ENCODE measurements at regions not wholly inside any gene's neighbourhood (a gene's known extent, or its start where the extent isn't known, plus 50 kb on each side); places are given as distances from the start of the nearest gene placed in this dataset.

DNA sequence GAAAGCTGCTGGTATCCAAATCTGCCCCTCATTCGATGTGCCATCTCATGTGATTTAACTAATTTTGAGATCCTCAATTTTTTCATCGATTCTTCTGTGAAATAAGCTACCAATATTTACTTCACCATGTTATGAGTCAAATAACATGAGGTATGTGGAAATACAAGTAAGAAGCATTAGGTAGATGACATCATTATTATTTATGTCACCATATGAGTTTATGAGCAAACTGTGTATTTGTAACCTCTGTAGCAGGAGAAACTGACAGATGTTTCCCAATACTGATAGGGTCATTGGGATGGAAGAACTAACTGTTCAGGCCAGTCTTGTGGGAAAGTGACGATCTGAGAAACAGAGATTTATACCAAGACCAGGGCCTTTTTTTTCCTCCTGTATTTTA, 229.4 kb upstream of the GOT2 start:
- no peak for ATAC-seq (ENCODE audit: low read depth)
- no peak for DNase-seq (ENCODE audit: low spot score in 2 of 2)
- H3K4me1 Mint-ChIP-seq, result no peaks in the 10 kb centered on the region
- no peaks in the 10 kb centered on the region for H3K36me3 Mint-ChIP-seq
- peaks cover 1% of the 10 kb centered on the region for H3K9me3 Mint-ChIP-seq
- no peak overlapping the region for H3K27ac Mint-ChIP-seq
- no peaks in the 10 kb centered on the region for H3K27me3 Mint-ChIP-seq
- H3K4me3 Mint-ChIP-seq, result no peak overlapping the region

DNA sequence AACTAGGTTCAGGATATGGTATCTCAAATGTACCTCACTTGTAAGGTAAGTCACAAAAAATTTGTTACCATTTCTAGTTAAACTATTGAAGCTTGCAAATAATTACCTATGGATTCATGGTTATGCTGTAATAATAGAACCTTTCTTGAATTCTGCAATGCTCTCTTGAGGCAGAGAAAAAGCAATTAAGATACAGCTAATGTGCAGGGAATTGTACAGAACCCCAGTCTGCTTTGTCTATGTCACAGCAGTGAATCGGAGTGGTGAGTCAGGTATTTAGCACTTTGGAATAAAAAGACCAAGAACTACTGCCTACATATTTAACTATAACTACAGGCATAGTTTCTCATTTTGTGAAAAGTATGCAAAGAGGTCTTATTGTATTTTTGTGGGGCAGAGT, 228.7 kb upstream of the GOT2 start:
- Mint-ChIP-seq H3K27ac (no peak overlapping the region), H3K4me1 (no peaks in the 10 kb centered on the region), H3K27me3 (no peaks in the 10 kb centered on the region), H3K4me3 (no peak overlapping the region), H3K36me3 (no peaks in the 10 kb centered on the region), H3K9me3 (peaks cover 1% of the 10 kb centered on the region)
- DNase-seq (ENCODE audit: low spot score in 2 of 2) (no peak), ATAC-seq (ENCODE audit: low read depth) (no peak)

DNA sequence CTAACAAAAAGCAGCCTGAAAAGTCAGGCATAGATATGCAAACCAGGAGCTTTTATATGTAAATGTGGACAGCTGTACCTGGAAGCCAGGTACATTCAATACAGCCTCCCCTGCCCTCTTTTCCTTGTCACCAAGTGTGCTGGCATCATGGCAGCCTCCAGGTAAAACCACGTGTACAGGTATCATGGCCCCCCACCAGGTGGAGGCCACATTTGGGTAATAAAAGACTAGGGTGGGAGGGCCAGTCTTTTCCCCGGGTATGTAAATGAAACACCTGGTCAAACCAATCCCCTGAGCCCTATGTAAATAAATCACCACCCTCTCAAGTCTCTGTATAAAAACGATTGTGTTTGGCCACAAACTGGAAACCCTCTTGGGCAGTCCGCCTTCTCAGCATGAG, 226.4 kb upstream of the GOT2 start:
- Mint-ChIP-seq H3K4me1 (no peaks in the 10 kb centered on the region), H3K27me3 (no peaks in the 10 kb centered on the region), H3K9me3 (no peaks in the 10 kb centered on the region), H3K4me3 (no peak overlapping the region), H3K27ac (no peak overlapping the region), H3K36me3 (no peaks in the 10 kb centered on the region)
- ATAC-seq (ENCODE audit: low read depth) (no peak), DNase-seq (ENCODE audit: low spot score in 2 of 2) (no peak)

DNA sequence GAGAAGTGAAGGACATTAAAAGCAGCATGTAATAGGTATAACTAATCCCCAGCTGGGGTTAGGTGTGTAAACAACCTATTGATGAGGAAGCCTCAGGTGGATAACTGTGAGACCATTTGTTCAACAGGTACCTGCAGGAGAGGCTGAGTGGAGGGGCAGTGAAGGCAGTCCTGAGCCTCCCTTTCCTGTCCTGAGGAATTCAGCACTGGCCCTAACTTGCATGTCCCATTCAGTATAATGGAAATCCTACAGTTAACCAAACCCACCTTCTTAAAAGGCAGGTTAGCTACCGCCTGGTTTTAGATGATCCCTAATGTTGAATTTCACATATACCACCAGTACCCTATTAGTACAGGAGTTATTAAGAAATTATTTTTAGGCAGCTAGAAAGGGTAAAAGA, 225.9 kb upstream of the GOT2 start:
- Mint-ChIP-seq H3K9me3 (no peaks in the 10 kb centered on the region), H3K27ac (no peak overlapping the region), H3K27me3 (no peaks in the 10 kb centered on the region), H3K4me1 (no peaks in the 10 kb centered on the region), H3K4me3 (no peak overlapping the region), H3K36me3 (no peaks in the 10 kb centered on the region)
- DNase-seq (ENCODE audit: low spot score in 2 of 2), result no peak
- no peak for ATAC-seq (ENCODE audit: low read depth)

DNA sequence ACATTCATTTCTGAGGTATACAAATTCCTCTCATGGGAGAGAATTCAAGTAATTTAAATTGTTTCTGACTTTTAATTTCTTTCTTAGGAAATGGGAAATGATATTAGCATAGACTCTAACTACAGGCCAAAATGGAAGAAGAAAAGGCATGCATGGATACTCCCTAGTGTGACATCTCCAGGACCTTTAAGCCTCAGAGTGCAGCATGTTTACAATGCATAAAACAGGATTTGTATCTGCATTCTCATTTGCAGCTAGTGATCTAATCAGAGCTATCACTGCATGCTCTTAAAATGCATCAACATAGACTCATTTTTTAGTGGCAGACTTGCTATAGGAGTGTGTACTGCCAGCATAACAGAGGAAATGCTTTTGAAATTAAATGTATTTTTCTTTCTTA, 224.6 kb upstream of the GOT2 start:
- Mint-ChIP-seq H3K4me1 (no peaks in the 10 kb centered on the region), H3K9me3 (no peaks in the 10 kb centered on the region), H3K27me3 (no peaks in the 10 kb centered on the region), H3K4me3 (no peak overlapping the region), H3K36me3 (no peaks in the 10 kb centered on the region), H3K27ac (no peak overlapping the region)
- DNase-seq (ENCODE audit: low spot score in 2 of 2), result no peak
- no peak for ATAC-seq (ENCODE audit: low read depth)

DNA sequence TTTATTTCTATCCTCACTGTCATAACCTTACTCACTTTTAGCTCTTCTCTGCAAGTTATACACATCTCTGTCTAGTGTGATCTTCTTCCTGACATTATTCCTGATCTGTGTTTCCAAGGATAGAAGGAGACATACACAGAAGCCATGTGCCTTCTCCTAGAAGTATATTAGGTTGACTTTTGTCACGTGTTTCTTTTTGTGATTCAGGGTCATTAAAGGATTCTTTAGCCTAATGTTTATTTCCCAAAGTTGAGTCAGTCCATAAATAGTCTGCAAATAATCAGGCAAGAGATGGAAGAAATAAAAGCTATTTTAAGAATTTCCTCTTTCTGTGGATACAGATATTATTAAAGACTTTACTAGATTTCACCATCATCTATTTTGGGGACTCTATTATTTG, 214.1 kb upstream of the GOT2 start:
- Mint-ChIP-seq H3K27me3 (no peaks in the 10 kb centered on the region), H3K4me1 (no peaks in the 10 kb centered on the region), H3K9me3 (peaks cover 4% of the 10 kb centered on the region), H3K27ac (no peak overlapping the region), H3K4me3 (no peak overlapping the region), H3K36me3 (no peaks in the 10 kb centered on the region)
- no peak for DNase-seq (ENCODE audit: low spot score in 2 of 2)
- no peak for ATAC-seq (ENCODE audit: low read depth)

DNA sequence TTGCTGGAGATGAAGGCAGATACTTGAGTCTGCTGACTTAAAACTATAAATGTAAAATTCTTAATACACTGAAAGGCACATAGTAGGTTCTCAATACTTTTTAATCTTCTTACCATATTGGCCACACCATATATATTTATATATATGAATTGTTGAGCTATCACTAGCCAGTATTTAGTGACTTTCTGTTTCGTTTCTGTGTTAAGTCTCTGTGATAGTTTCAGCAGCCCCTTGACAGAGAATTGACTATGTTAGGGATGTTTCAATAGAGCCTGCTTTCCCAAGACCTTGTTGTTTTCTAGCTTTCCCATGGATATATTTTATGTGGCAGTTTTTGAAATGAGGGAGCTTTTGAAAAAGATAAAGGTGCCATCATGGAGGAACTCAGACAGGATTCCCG, 206.5 kb upstream of the GOT2 start:
- Mint-ChIP-seq H3K4me1 (peaks cover 2% of the 10 kb centered on the region), H3K27me3 (no peaks in the 10 kb centered on the region), H3K4me3 (no peak overlapping the region), H3K9me3 (peaks cover 6% of the 10 kb centered on the region), H3K27ac (no peak overlapping the region), H3K36me3 (no peaks in the 10 kb centered on the region)
- no peak for DNase-seq (ENCODE audit: low spot score in 2 of 2)
- no peak for ATAC-seq (ENCODE audit: low read depth)

DNA sequence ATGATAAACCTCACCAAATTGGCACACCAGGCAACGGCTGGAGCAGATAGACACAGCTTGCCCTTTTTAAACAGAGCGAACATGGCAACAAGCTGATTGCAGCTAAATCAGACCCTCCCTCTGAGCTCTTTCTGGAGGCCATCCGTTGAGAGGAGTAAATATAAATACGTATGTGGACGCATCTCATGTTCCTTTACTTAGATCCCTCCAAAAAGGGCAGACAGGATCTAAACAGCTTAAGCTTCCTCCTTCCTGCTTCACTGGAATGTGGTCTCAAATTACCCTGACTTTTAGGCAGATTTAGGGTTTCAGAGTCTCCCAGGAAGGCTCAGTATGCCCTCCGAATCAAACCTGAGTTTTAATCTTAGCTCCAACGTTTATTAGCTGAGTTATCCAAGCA, 204.7 kb upstream of the GOT2 start:
- DNase-seq (ENCODE audit: low spot score in 2 of 2) (no peak), ATAC-seq (ENCODE audit: low read depth) (no peak)
- no peak overlapping the region for H3K27ac Mint-ChIP-seq
- peaks cover 9% of the 10 kb centered on the region for H3K9me3 Mint-ChIP-seq
- no peak overlapping the region for H3K4me3 Mint-ChIP-seq
- no peaks in the 10 kb centered on the region for H3K36me3 Mint-ChIP-seq
- peaks cover 2% of the 10 kb centered on the region for H3K4me1 Mint-ChIP-seq
- H3K27me3 Mint-ChIP-seq, result no peaks in the 10 kb centered on the region

DNA sequence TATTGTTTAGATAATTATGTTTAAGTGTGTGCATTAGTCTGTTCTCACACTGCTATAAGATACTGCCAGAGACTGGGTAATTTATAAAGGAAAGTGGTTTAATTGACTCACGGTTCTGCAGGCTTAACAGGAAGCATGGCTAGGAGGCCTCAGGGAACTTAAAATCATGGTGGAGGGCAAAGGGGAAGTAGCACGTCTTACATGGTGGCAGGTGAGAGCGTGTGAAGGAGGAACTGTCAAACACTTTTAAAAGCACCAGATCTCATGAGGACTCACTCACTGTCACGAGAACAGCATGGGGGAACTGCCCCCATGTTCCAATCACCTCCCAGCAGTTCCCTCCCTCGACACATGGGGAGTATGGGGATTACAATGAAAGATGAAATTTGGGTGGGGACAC, 203.5 kb upstream of the GOT2 start:
- no peak for DNase-seq (ENCODE audit: low spot score in 2 of 2)
- H3K27me3 Mint-ChIP-seq, result no peaks in the 10 kb centered on the region
- no peak overlapping the region for H3K27ac Mint-ChIP-seq
- H3K36me3 Mint-ChIP-seq, result no peaks in the 10 kb centered on the region
- H3K4me3 Mint-ChIP-seq, result no peak overlapping the region
- H3K9me3 Mint-ChIP-seq, result peaks cover 10% of the 10 kb centered on the region
- peaks cover 2% of the 10 kb centered on the region for H3K4me1 Mint-ChIP-seq
- ATAC-seq (ENCODE audit: low read depth), result no peak

DNA sequence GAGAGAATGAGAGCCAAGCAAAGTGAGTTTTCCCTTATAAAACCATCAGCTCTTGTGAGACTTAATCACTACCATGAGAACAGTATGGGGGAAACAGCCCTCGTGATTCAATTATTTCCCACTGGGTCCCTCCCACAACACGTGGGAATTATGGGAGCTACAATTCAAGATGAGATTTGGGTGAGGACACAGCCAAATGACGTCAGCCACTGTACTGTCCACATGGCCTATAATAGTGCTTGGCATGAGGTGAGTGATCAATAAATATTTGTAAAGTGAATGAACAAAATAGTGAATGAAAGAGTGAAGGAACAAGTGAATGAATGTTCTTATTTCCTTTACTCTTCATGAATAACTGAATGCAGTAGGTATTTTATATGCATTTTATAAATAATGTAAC, 199.1 kb upstream of the GOT2 start:
- no peaks in the 10 kb centered on the region for H3K4me1 Mint-ChIP-seq
- peaks cover 10% of the 10 kb centered on the region for H3K9me3 Mint-ChIP-seq
- no peak overlapping the region for H3K27ac Mint-ChIP-seq
- H3K4me3 Mint-ChIP-seq, result no peak overlapping the region
- H3K27me3 Mint-ChIP-seq, result no peaks in the 10 kb centered on the region
- ATAC-seq (ENCODE audit: low read depth) (no peak), DNase-seq (ENCODE audit: low spot score in 2 of 2) (no peak)
- H3K36me3 Mint-ChIP-seq, result no peaks in the 10 kb centered on the region

DNA sequence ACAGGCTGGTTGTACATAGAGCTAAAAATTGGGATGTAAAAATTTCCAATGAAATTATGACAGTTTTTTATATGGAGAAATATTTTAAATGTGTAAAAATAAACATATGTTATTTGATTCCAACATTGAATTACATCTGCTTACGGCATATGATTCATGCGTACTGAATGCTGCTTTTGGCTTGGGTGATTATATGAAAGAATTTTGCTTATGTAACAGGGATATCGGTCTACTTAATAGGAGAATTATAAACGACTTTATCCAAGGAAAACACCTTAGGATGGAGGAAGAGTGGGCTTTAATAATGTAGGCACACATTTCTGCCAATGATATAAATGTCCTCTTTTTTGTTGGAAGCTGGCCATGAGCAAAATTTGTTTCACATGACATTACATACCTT, 197.3 kb upstream of the GOT2 start:
- ATAC-seq (ENCODE audit: low read depth), result no peak
- Mint-ChIP-seq H3K4me3 (no peak overlapping the region), H3K36me3 (no peaks in the 10 kb centered on the region), H3K27me3 (no peaks in the 10 kb centered on the region), H3K9me3 (peaks cover 5% of the 10 kb centered on the region), H3K4me1 (no peaks in the 10 kb centered on the region), H3K27ac (no peak overlapping the region)
- no peak for DNase-seq (ENCODE audit: low spot score in 2 of 2)

DNA sequence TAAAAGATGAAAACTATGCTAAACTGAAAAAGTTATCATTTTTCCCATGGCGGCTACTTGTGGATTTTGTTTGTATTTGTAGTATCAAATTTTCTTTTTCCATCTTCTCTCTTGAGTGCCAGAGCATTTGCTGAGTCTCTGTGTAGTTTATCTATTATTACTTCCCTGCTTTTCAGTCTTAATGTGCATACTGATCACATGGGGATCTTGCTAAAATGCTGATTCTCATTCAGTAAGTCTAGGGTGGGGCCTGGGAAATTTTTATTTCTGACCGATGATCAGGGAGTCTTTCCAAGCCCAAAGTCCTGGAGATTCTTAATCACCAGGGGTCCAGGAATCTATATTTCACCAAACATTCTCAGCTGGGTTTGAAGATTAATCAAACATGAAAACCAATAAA, 189.0 kb upstream of the GOT2 start:
- Mint-ChIP-seq H3K27ac (no peak overlapping the region), H3K9me3 (peaks cover 2% of the 10 kb centered on the region), H3K27me3 (no peaks in the 10 kb centered on the region), H3K4me3 (no peak overlapping the region), H3K4me1 (no peaks in the 10 kb centered on the region), H3K36me3 (no peaks in the 10 kb centered on the region)
- DNase-seq (ENCODE audit: low spot score in 2 of 2), result no peak
- no peak for ATAC-seq (ENCODE audit: low read depth)

DNA sequence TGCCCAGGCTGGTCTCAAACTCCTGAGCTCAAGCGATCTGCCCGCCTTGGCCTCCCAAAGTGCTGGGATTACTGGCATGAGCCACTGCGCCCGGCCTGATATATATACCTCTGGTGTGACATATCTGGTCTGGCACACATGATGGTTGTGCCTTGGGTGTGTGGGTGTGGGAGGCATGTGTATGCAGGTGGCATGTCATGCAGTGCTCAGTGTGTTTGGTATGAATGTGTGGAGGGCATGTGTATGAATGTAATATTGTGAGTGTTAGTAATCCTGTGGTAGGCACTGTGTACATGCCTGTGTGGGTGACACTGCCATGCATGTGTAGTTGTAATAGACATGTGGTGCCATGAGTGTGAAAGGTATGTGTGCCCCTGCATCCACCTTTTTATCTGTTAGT, 179.3 kb upstream of the GOT2 start:
- Mint-ChIP-seq H3K4me1 (no peaks in the 10 kb centered on the region), H3K27me3 (no peaks in the 10 kb centered on the region), H3K36me3 (no peaks in the 10 kb centered on the region), H3K9me3 (peaks cover 4% of the 10 kb centered on the region), H3K27ac (no peak overlapping the region), H3K4me3 (no peak overlapping the region)
- no peak for DNase-seq (ENCODE audit: low spot score in 2 of 2)
- ATAC-seq (ENCODE audit: low read depth), result no peak

DNA sequence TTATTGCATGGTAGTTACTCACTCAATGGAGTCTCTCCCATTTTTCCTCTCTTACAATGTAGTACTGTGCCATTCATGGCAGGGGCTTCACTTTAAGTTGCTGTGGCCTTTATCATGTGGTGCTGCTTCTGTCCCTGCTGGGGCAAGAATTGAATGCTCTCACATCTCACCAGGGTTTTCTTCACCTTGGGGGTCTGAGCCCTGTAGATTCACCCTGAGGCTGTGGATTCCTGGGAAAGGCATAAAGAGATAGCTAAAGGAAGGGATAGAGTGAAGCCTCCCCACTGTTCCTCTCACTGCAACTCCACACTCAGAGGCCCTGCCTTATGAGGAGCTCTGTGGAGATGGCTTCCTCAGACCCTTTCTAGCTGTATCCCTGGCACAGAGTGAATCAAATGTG, 178.5 kb upstream of the GOT2 start:
- Mint-ChIP-seq H3K27ac (no peak overlapping the region), H3K27me3 (no peaks in the 10 kb centered on the region), H3K4me3 (no peak overlapping the region), H3K9me3 (peaks cover 4% of the 10 kb centered on the region), H3K4me1 (no peaks in the 10 kb centered on the region), H3K36me3 (no peaks in the 10 kb centered on the region)
- ATAC-seq (ENCODE audit: low read depth), result no peak
- no peak for DNase-seq (ENCODE audit: low spot score in 2 of 2)

DNA sequence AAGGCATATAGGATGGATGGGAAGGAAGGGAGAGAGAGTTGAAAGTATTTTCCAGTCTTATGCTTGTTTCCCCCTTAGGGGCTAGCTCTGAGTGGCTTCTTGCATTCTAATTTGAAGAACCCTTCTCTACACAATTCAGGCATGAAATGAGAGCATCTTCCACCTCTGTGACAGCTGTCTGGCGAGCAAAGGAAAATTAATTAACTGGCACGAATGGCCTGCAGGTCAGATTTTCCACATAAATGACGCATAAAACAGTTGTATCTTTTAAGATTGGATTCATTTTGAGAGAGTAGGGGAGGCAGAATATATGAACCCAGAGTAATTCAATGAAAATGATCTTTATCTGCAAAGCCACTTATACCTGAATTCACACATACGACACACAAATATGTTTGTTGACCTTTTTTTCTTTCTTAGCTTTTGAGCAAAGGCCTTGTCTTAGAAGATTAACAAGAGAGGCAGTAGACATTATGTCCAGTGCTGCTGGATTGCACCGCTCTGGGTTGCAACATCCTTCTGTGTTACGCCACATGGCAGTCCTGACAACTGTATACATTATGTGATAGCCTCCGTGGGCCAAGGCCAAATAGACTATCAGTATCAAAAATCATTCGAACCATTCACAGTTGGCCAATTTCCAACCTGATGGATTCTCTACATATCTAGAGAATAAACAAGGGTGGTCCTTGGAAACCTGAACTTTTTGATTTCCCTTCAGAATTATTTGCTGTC, 173.0 kb upstream of the GOT2 start:
- no peak overlapping the region for H3K4me3 Mint-ChIP-seq

More for the DNA sequence above, 173.0 kb upstream of the GOT2 start:
- H3K36me3 Mint-ChIP-seq, result no peaks in the 10 kb centered on the region
- peaks cover 3% of the 10 kb centered on the region for H3K9me3 Mint-ChIP-seq
- DNase-seq (ENCODE audit: low spot score in 2 of 2), result no peak
- H3K27ac Mint-ChIP-seq, result no peak overlapping the region
- H3K4me1 Mint-ChIP-seq, result no peaks in the 10 kb centered on the region
- no peak for ATAC-seq (ENCODE audit: low read depth)
- H3K27me3 Mint-ChIP-seq, result no peaks in the 10 kb centered on the region

Data from memory B cell (primary cell).